ENCODE measurements at regions not wholly inside any gene's neighbourhood (a gene's known extent, or its start where the extent isn't known, plus 50 kb on each side); places are given as distances from the start of the nearest gene placed in this dataset.

- no peak for TF ChIP-seq CTCF (IDR thresholded peaks at IDR 0.05)
- no peak for TF ChIP-seq EP300 (IDR thresholded peaks at IDR 0.05)
Measured at GRCh38 chr5:68689010-68689409, 404.8 kb upstream of the SLC30A5 start.

Data from ovary (tissue), 3 donors.